ENCODE measurements at regions not wholly inside any gene's neighbourhood (a gene's known extent, or its start where the extent isn't known, plus 50 kb on each side); places are given as distances from the start of the nearest gene placed in this dataset.

DNA sequence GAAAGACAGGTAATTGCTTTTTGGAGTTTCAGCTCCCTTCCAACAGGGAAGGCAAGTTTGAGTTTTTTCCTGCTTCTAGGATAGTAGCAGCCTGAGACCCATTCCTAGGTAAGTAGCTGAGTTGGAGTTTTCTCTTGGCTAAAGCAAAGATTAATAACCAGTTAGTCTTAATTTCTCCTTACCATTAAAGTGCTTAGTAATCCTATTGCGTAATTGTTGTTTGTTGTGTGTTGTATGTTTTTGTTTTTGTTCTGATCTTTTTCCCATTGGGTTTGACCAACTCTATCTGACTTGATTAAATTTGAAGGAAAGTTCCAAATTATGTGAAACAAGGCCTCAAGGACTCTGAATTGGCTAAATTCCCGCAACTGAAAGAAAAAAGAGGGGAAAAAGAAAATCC, 83.5 kb downstream of the TBX22 start:
- ChIA-PET CTCF (no interaction called here), POLR2A (no interaction called here)
- Histone ChIP-seq H3K27me3 (ENCODE audit: control insufficient read depth, insufficient read depth, low read length) (no peaks in the 10 kb centered on the region), H3K4me3 (ENCODE audit: low read depth, low read length) (no peak overlapping the region), H3K36me3 (ENCODE audit: control insufficient read depth, insufficient read depth, low read length) (no peaks in the 10 kb centered on the region)
- TF ChIP-seq, protein P1, sequence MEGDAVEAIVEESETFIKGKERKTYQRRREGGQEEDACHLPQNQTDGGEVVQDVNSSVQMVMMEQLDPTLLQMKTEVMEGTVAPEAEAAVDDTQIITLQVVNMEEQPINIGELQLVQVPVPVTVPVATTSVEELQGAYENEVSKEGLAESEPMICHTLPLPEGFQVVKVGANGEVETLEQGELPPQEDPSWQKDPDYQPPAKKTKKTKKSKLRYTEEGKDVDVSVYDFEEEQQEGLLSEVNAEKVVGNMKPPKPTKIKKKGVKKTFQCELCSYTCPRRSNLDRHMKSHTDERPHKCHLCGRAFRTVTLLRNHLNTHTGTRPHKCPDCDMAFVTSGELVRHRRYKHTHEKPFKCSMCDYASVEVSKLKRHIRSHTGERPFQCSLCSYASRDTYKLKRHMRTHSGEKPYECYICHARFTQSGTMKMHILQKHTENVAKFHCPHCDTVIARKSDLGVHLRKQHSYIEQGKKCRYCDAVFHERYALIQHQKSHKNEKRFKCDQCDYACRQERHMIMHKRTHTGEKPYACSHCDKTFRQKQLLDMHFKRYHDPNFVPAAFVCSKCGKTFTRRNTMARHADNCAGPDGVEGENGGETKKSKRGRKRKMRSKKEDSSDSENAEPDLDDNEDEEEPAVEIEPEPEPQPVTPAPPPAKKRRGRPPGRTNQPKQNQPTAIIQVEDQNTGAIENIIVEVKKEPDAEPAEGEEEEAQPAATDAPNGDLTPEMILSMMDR (IDR thresholded peaks at IDR 0.05; ENCODE audit: insufficient read depth, low read depth, low read length) = no peak
- no peak for DNase-seq (ENCODE audit: low read depth)

DNA sequence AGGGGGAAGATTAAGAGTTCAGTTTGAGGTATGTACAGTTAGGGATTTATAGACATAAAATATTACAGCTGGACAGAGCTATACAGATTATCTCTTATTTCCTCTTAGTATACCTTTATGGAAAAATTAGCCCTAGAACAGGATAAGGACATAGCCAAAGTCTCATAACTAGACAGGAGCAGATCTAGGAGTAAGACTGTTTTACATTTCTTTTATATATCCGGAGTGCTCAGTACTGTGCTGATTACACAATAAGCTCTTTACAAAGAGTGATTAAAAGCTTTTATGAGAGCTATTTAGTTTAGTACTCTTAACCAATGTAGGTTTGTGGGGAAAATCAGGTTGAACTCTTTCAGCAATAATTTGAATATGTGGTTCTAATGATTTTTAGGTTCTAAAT, 105.8 kb downstream of the TBX22 start:
- Histone ChIP-seq H3K36me3 (ENCODE audit: control insufficient read depth, insufficient read depth, low read length) (no peaks in the 10 kb centered on the region), H3K27me3 (ENCODE audit: control insufficient read depth, insufficient read depth, low read length) (no peaks in the 10 kb centered on the region), H3K4me3 (ENCODE audit: low read depth, low read length) (no peak overlapping the region)
- ChIA-PET POLR2A (no interaction called here), CTCF (no interaction called here)
- TF ChIP-seq, protein P1 (IDR thresholded peaks at IDR 0.05; ENCODE audit: insufficient read depth, low read depth, low read length) = no peak
- DNase-seq (ENCODE audit: low read depth) = no peak

DNA sequence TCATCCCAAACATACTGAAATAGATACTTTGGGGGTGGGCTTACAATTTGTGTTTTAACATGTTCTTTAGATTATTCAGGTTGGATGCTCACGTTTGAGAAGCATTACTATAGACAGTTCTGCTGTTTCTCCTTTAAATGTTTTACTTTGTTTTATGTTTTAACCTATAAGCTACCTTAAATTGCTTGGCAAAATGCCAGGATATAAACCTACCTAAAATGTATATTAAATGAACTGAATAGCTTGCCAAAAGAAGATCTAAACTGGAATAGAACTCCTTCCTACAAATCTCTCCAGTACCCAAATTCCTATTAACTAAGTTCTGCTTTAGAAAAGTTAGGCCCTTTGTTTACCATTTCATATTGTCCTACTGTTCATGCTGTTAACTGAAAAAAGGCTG, 124.4 kb downstream of the TBX22 start:
- no peak for DNase-seq (ENCODE audit: low read depth)
- no peak overlapping the region for H3K4me3 ChIP-seq (ENCODE audit: low read depth, low read length)
- TF ChIP-seq, protein P1 (IDR thresholded peaks at IDR 0.05; ENCODE audit: insufficient read depth, low read depth, low read length) = no peak
- ChIA-PET POLR2A (no interaction called here), CTCF (no interaction called here)
- no peaks in the 10 kb centered on the region for H3K27me3 ChIP-seq (ENCODE audit: control insufficient read depth, insufficient read depth, low read length)
- no peaks in the 10 kb centered on the region for H3K36me3 ChIP-seq (ENCODE audit: control insufficient read depth, insufficient read depth, low read length)

DNA sequence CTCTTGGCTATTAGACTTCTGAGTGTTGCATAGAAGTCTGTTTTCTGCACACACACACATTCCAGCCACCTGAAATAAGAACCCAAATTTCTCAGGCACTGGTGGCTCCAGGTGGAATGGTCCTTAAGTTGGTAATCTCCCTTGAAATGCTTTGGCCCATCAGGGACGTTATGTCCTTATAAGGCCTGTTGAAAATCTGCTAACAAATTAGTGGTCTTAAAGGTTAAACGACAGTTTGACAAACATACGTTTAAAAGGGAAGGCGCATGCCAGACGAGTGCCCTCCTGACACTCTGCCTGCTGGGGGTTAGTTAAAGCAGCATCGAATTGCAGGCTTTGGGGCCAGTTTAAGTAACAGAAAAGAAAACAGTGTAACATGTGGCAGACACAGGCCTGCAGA, 125.0 kb downstream of the TBX22 start:
- CTCF ChIA-PET = no interaction called here

DNA sequence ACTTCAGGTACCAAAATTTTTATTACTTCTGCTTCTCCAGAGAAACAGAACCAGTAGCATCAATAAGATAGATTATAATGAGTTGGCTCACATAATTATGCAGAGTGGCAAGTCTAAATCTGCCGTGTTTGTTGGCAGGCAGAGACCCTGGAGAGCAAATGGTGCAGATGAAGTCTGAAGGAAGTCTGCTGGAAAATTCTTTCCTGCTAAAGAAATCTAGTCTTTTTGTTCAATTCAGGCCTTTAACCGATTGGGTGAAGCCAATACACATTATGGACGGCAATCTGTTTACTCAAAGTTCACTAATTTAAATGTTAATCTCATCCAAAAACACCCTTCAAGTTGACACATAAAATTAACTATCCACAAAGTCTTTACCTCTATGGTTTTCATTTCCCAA, 156.0 kb downstream of the TBX22 start:
- TF ChIP-seq, protein P1 (IDR thresholded peaks at IDR 0.05; ENCODE audit: insufficient read depth, low read depth, low read length) = no peak
- no peaks in the 10 kb centered on the region for H3K36me3 ChIP-seq (ENCODE audit: control insufficient read depth, insufficient read depth, low read length)
- H3K4me3 ChIP-seq (ENCODE audit: low read depth, low read length) = no peak overlapping the region
- ChIA-PET POLR2A (no interaction called here), CTCF (no interaction called here)
- no peak for DNase-seq (ENCODE audit: low read depth)
- no peaks in the 10 kb centered on the region for H3K27me3 ChIP-seq (ENCODE audit: control insufficient read depth, insufficient read depth, low read length)

More for the DNA sequence above, 125.0 kb downstream of the TBX22 start:
- H3K27me3 ChIP-seq (ENCODE audit: control insufficient read depth, insufficient read depth, low read length) = no peaks in the 10 kb centered on the region
- no peak for DNase-seq (ENCODE audit: low read depth)
- POLR2A ChIA-PET = no interaction called here
- no peak overlapping the region for H3K4me3 ChIP-seq (ENCODE audit: low read depth, low read length)
- TF ChIP-seq, protein P1 (IDR thresholded peaks at IDR 0.05; ENCODE audit: insufficient read depth, low read depth, low read length) = no peak
- no peaks in the 10 kb centered on the region for H3K36me3 ChIP-seq (ENCODE audit: control insufficient read depth, insufficient read depth, low read length)

All from BJ (cell line).